GM18526 (cell line): ENCODE measurements at regions not wholly inside any gene's neighbourhood (a gene's known extent, or its start where the extent isn't known, plus 50 kb on each side); places are given as distances from the start of the nearest gene placed in this dataset.

Source experiments
- POLR2A ChIP-seq: IDR thresholded peaks from 3 replicates; pipeline ENCODE4 v1.6.1; 2011; ENCODE audit not compliant: insufficient read length; ENCODE audit errors: extremely low read depth

DNA sequence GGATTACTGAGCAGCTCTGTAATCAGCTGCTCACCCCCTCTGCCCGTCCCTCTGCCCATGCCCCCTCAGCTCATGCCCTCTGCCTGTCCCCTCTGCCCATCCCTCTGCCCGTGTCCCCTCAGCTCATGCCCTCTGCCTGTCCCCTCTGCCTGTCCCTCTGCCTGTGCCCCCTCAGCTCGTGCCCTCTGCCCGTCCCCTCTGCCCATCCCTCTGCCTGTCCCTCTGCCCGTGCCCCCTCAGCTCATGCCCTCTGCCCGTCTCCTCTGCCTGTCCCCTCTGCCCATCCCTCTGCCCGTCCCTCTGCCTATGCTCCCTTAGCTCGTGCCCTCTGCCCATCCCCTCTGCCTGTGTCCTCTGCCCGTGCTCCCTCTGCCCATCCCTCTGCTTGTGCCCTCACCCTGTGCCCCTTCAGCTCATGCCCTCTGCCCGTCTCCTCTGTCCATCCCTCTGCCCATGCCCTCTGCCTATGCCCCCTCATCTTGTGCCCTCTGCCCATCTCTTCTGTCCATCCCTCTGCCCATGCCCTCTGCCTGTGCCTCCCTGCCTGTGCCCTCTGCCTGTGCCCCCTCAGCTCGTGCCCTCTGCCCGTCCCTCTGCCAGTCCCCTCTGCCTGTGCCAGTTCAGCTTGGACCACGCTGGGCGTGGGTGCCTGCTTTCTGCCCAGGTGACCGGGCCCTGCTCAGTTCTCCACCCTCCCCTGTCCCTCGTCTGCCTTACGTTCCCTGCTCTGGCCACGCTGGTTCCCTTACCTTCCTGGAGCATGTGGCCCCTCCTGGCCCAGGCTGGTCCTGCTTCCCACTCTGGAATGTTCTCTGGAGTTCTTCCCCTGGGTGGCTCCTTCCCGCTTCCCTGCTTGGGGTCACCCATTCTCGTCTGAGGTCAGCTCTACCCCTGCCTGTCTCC, 97.6 kb downstream of the NPIPB11 start:
- TF ChIP-seq POLR2A = no peak

- TF ChIP-seq POLR2A = no peak
Measured at GRCh38 chr16:29307598-29308507, 98.7 kb downstream of the NPIPB11 start.

DNA sequence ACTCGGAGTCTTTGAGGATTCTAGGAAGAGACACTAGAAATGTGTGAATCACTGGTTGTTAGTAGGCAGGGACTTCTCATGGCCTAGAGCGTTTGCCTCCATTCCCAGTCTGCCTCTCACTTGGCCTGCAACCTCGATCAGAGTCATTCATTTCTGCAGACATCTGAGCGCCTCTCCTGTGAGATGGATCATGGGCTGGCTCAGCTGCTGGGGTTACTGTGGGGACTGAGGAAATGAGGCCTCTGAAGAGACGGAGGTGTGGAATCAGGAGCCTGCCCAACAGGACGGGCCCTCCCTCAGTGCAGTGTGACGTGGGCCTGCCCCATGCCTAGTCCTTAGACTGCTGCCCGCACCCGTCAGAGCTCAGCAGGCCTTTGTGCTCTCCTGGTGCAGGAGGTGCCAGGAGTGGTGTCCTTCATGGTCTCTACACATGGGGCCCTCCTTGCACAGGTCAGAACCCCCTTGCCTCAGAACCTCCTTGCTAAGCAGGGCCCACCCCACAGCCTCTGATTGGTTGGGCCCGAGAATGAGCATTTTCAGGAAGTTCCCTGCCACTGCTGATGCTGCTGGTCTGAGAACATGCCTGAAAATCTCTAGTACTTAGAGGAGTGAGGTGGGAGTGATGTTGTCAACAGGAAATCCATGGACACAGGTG, 99.4 kb downstream of the NPIPB11 start:
- TF ChIP-seq POLR2A = no peak

DNA sequence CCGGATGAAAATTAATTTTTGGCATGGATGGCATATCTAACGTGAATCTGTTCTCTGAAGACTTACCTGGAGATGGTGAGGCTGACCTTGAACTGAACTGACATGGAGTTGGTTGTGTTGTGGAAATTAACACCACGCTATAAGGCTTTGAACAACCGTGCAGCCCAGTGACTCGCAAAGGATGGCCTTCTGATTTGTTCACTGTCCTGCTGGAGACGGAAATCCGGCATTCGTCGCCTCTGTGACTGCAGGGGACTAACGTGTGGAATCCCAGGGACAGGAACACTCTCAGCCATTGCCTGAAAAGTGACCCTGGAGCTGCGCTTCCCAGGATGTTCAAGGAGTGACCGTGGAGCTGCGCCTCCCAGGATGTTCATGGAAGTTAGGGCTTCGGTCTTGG, 100.3 kb downstream of the NPIPB11 start:
- TF ChIP-seq POLR2A = no peak

- TF ChIP-seq POLR2A = no peak
Measured at GRCh38 chr16:29304251-29304650, 102.3 kb downstream of the NPIPB11 start.

DNA sequence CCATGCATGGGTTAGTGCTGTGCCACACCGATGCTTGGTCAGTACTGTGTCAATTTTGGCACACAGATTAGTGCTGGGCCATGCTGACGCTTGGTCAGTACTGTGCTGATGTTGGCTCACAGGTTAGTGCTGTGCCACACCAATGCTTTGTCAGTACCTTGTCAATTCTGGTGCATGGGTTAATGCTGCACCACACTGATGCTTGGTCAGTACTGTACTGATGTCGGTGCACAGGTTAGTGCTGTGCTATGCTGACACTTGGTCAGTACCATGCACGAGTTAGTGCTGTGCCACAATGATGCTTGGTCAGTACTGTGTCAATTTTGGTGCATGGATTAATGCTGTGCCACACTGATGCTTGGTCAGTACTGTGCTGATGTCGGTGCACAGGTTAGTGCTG, 103.0 kb downstream of the NPIPB11 start:
- no peak for TF ChIP-seq POLR2A

- TF ChIP-seq POLR2A = no peak
Measured at GRCh38 chr16:29302976-29303375, 103.5 kb downstream of the NPIPB11 start.

DNA sequence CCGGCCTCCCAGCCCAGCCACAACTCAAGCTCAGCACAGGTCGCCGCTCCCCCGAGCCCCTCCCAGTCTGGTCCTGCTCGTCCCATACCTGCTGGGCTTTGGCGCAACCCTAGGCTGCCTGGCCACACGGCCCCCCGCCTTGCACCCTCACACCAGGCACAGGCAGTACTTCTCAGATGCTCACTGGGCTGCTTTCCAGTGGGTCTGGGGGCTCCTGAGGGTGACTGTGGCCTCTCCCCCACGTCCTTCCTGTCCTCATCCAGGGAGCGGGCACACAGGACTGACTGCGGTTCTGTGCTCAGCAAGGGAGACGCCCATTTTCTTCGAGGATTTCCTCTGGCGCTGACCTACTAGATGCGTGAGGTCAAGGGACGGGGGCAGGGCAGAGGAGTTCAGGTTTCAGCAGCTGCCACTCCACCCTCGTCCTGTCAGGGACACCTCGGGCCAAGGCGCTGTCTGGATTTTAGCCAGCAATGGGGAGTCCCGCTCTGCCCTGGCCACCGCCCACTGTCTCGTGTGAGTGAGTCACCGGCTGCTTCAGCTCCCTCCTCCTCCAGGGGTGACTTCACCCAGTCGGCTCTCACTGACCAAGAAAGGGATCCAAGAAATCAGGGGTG, 115.8 kb downstream of the NPIPB11 start:
- TF ChIP-seq POLR2A = no peak

DNA sequence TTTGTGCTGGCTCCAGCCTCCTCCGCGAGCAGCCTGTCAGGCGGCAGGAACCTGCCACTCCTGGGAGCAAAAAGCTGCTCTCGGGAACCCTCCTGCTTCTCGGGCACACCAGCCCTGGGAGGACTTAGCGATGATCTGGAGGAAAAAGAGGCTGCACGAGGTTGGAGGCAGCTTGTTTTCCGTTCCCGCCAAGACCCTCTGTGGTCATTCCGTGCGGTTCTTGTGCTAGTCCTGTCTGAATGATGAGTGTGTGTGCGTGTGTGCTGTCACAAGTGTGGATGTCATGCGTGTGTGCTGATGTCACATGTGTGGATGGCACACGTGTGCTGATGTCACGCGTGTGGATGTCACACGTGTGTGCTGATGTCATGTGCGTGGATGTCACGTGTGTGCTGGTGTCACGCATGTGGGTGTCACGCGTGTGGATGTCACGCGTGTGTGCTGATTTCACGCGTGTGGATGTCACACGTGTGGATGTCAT, 150.0 kb downstream of the NPIPB11 start:
- TF ChIP-seq POLR2A = no peak

DNA sequence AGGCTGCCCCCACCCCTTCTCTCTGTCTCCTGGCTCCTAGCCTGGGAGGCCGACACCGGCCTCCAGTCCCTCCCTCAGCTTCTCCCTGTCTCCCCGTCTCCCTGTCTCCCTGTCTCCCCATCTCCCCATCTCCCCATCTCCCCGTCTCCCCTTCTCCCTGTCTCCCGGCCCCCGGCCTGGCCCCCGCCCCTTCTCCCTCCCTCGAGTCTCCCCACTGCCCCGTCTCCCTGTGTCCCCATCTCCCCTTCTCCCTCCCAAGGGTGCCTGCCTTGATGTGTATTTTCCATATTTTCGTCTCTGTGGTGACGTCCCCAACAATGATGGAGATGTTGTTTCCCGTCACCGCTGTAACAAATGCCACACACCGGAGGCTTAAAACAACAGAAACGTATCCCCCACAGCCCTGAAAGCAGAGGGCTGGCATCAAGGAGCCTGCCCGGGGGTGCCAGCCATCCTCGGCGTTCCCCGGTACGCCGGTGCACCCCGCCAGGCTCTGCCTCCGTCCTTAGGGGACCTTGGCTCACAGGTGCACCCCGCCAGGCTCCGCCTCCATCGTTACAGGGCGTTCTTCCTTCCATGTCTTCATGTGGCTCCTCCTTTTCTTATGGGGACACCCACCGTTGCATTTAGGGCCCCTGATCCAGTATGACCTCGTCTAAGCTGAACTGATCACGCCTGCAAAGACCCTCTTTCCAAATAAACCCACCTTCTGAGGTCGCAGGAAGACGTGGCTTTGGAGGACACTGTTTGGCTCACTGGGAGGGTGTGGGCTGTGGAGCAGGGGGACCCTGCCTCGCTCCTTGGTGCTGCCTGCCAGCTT, 151.6 kb downstream of the NPIPB11 start:
- no peak for TF ChIP-seq POLR2A

DNA sequence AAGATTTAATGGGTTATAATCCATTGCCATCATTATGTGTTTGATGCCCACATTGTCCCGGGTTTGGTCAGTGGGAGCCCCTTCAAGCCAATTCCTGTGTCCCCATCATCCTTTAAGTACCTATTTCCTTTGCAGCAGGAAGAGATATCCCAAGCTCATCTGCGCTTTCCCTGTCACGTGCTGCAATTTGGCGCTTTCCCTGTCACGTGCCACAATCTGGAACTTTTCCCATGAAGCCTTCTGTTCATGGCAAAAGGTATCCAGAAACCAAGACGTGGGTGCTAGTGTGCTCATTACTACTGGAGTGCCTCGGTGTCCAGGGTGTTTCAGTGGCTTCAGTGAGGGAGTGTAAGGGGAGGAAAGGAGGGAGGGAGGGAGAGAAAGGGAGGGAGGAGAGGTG, 168.5 kb downstream of the NPIPB11 start:
- no peak for TF ChIP-seq POLR2A

- TF ChIP-seq POLR2A = no peak
Measured at GRCh38 chr16:29232811-29233704, 173.5 kb downstream of the NPIPB11 start.

DNA sequence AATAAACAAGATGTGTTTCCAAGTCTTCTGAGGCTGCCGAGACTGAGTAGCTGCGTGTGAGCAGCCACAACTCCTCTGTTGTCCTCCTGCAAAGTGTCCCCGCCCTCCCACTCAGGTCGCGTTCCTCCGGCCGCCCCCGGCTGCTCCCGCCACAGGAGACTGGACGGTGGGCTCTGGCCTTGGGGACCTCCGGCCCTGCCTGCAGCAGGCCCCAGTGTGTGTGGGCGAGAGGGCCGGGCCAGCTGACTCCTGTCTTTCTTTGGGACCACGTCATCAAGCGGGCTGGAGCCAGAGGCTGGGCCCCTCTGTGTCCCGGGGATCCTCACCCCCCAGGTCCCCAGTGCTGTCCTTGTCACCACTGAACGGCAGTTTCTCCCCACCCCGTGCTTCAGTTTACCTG, 175.3 kb downstream of the NPIPB11 start:
- no peak for TF ChIP-seq POLR2A
